Stimulated activated naive CD8-positive, alpha-beta T cell treated with anti-CD3 and anti-CD28 coated beads, Interleukin-15, Interleukin-2, amounts not matched to agents 100 U/mL and 50 U/mL, for 24 hours (primary cell): ENCODE measurements at regions not wholly inside any gene's neighbourhood (a gene's known extent, or its start where the extent isn't known, plus 50 kb on each side); places are given as distances from the start of the nearest gene placed in this dataset.
A peak's percentile ranks its signal among the peaks of the same experiment; 100 is the strongest.
"Not testable (repeated sequence)": the region's sequence is repeated elsewhere in the genome, so short reads cannot be mapped to it uniquely, and the experiment has no call there.

Experiments used
- ATAC-seq: fragments of 150-1000 bp; cut with Tn5 transposase; one replicate; pipeline ENCODE4 v1.10.0; 2021
- DNase-seq: peaks from one replicate; pipeline ENCODE4 v3.0.0; 2021

DNA sequence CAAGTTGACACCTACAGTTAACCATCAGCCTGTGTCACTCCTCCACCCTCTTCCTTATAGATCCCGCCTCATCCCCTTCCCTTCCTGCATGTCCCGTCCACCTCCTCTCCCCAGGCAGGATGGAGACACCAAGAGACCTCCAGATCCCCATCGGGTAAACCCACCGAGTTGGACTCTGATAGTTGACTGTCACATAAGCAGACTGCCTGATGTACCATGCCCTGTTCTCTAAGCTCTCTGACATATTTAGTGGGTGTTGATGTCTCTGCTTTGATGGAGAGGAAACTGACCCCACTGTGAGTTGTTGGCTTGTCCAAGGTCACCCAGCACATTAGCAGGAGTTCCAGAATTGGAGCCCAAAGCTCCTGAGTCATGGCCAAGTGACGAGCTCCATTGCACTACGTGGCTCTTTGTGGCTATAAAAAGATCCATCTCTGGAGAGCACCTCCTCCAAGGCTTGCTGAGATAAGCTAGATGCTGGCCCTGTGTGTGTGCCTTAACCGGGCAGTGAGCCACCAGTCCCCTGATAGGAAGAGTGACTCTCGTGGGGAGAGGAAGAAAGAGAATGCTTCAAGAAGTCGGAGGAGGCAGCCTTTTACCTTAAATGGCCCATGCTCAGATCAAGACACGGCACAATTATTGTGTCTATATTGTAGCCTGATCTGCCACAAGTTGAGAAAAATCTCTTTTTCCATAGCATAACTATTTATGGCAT is 236.0 kb upstream of the ECI2 start:
- no peak for DNase-seq
- no peak for ATAC-seq

DNA sequence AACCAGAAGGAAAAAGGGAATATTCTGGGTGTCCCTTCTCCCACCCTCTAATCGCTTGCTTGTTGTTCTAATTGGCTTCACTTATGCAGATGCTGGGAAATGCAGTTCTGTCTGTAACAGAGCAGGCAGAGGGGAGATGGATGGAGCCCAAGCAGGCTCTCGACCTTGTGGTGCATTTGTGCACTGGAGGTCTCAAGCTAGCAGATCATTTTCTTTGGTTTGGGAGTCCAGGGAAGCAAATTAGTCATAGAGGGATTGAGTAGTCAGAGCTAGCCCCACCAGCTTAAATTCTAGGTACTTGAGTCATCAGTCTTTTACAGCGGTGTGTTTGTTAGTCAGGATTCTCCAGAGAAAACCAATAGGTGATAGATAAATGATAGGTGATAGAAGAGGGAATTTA is 234.7 kb upstream of the ECI2 start:
- DNase-seq: no peak
- no peak for ATAC-seq

DNA sequence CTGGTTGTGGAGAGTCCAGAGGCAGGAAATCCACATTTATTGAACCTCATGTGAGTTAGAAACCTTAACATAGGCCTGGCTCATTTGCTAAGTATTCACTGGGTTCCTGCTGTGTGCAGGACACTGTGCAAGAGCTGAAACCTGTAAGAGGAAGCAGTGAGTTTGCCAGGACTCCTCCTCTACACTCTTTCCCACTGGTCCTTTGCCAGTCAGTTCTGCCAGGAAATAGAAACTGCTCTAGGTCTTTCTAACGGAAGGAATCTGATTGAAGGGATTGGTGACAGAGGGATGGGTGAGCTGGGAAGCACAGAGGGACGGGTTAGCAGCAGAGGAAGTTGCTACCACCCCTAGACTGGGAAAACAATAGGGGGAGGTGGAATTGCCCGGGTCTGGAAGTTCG is 234.2 kb upstream of the ECI2 start:
- no peak for DNase-seq

DNA sequence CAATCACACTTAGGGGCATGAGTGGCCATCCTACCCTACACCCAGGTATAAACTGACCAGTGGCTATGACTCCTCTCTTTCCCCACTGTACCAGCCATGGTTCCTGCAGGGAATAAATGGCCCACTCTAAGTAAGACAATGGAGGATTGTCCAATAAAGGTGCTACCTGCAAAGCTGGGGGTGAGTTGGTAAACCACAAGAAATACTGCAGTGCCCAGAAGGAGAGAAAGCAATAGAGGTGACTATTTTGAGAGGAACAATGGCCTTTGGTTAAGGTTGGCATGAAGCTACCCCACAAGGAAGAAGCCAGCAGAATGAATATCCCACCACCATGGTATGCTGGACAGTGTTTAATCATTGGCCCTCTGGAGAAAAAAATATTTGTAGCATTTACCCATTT is 233.3 kb upstream of the ECI2 start:
- no peak for DNase-seq

More for the DNA sequence above, 234.2 kb upstream of the ECI2 start:
- no peak for ATAC-seq

DNA sequence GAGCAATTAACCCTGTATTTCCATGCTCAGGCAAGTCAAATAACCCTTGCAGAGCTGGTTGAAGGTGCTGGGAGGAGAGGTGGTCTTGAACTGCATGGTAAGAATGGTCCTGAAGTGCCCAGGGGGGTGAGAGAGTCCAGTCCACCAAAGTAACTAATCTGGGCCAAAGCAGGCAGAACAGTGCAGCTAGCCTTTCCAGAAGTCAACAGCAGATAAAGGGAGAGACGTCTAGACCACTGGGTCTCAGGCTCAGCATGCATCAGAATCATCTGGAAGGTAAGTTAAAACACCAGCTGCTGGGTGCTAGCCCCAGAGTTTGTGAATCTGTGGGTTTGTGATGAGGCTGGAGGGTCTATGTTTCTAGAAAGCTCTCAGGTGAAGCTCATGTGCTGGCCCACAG is 232.3 kb upstream of the ECI2 start:
- DNase-seq (no peak), ATAC-seq (no peak)

More for the DNA sequence above, 233.3 kb upstream of the ECI2 start:
- ATAC-seq: no peak

DNA sequence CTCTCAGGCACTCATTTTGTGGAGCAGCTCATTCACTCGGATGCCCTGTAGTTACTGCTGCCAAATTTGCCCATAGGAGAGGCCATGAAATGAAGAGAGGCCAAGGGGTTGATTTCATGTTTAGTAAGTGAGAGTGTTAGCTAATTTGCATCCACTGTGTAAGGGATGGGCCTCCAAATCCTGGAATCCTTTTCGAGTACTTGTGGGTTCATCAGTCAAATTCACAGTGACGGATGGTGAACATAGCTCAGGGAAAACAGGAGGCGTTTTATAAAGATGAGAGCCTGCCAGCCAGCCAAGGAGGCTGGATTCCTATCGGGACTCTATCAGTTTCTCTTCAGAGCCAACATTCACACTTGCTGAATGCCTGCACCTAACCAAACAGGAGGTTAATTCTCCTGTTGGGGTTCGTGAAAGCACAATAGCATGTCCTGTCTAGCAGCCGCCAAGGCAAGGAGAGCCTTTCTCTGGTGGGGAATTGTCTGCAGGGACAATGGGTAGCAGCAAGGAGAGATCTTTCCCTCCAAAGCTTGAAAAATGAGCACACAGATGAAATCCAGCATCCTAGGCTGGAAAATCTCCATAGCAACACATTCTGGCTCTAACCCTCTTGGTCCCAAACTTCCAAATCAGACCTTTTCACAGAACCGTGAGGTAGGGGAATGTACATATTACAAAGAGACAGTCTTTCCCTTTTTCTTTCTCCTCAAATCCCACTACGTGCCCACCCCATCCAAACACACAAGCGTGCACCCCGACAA is 231.4 kb upstream of the ECI2 start:
- no peak for DNase-seq
- no peak for ATAC-seq

DNA sequence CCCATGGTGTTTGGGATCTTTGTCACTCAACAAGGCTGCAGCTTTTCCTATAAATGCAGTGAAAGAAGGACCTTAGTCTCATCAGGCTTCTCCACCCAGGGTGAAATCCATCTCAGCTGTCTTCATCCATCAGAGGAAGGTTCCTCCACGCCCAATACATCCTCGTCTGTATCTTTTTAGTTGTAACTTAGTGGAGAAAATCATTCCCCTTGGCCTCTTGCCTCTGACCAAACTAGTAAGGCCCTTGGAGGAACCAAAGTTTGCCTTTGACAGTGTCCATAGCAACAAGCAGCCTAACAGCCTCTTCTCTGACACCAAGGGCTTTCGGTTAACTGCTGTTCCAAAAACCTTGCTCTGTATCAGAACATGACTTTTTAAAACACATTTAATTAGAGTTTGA is 230.3 kb upstream of the ECI2 start:
- ATAC-seq (no peak), DNase-seq (no peak)

DNA sequence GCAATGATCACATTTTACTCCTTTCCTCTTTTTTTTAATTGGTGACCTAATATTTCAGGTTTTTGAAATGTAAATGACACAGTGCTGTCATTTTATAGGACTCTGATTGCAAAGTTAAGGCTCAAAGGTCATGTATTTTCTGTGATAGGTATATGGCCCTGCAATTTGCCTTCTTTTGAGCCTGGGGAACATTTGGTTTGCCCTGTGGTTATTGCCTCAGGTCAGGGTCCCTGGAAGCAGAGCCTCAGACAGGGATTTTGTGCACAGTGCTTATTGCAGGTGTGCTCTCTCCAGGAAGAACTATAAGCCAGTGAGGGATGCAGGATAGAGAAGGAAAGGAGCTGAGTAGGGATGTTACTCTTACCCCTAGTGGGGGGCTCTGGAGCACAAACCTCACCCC is 229.3 kb upstream of the ECI2 start:
- DNase-seq (no peak), ATAC-seq (no peak)

DNA sequence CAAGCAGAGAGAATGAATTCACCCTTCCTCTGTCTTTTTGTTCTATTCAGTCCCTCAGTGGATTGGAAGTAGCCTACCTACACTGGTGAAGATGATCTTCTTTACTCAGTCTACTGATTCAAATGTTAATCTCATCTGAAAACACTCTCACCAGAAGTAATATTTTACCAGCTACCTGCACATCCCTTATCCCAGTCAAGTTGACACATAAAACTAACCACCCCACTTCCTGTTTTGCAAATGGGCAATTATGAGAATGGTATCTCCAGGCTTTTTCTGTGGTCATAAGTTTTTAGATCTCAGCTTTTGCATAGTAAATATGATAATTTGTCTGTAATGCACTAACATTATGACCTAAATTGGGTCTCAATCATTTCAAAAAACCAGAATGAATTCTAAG is 228.8 kb upstream of the ECI2 start:
- ATAC-seq: no peak
- no peak for DNase-seq

DNA sequence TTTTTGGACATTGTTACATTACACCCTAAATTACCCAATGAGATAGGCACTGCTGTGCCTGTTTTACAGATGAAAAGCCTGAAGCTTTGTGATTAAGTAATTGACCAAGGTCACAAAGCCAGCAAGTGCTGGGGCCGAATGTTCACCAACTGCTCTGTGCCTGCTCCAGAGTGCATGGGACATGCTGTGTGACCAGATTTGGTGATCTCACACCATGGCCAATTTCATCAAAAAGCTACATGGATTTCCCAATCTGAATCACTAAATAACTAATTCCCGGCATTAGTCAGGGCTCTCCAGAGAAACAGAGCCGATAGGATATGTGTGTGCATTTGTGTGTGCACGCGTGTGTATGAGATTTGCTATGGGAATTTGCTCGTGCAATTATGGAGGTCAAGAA is 228.3 kb upstream of the ECI2 start:
- no peak for DNase-seq

DNA sequence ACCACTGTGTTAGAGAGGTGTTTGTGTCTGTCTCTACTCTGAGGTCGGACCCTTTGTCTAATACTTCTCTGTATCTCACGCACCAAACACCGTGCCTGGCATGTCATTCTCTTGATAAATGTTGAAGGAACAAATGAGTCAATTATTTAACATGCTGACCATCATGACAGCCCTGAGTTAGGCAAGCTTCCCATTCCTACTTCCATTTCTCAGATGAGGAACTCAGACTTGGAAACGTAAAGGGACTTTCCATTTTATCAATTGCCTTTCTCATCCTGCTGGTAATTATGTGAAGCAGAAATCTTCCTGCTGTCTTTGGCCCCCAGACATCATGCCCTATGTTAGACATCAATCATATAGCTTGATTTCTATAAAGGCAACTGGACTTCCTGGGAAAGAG is 227.0 kb upstream of the ECI2 start:
- no peak for ATAC-seq
- no peak for DNase-seq

More for the DNA sequence above, 228.3 kb upstream of the ECI2 start:
- no peak for ATAC-seq

DNA sequence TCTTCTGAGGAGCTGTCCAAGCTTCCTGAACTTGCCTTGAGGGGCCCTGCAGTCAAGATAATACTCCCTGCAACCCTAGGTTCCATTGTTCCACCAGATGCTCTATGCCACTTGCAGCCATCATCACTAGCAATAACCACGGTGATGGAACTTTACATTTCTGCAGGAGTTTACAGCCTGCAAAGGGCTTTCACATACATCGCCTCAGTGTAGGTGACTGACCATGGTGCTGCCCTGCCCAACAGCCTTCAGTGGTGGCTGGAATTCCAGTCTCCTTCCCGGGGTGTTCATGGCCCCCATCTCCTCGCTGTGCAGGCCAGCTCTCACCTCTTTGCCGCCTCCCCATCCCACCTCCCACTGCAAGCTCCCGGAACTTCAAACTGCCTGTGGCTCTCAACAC is 225.5 kb upstream of the ECI2 start:
- DNase-seq (no peak), ATAC-seq (no peak)

DNA sequence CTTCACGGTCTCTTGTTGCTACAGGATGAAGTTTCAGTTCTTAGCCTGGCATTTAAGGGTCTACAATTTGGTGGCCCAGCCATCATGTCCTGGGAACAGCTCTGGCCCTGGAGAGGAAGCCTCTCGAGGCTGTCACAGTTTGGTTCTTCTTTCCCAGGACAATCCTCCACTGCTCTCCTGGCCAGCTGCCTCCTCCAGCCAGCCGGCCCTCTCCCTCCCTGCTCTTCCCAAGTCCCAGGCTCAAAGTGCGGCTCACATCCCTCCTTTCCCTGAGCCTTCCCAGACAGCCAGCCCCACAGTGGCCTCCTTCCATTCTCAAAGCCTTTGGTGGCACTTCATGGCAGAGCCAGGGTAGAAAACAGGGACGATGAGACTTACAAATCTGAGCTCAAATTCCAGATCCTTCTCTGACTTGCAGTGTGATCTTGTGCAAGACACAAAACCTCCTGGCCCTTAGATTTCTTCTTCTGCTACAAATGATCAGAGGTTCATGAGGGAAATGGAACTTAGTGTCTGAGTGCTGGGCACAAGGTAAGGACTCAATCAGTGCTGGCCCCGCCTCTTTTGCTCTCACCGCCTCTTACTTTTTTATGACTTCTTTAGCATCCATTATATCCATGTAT is 223.8 kb upstream of the ECI2 start:
- ATAC-seq (no peak), DNase-seq (no peak)

DNA sequence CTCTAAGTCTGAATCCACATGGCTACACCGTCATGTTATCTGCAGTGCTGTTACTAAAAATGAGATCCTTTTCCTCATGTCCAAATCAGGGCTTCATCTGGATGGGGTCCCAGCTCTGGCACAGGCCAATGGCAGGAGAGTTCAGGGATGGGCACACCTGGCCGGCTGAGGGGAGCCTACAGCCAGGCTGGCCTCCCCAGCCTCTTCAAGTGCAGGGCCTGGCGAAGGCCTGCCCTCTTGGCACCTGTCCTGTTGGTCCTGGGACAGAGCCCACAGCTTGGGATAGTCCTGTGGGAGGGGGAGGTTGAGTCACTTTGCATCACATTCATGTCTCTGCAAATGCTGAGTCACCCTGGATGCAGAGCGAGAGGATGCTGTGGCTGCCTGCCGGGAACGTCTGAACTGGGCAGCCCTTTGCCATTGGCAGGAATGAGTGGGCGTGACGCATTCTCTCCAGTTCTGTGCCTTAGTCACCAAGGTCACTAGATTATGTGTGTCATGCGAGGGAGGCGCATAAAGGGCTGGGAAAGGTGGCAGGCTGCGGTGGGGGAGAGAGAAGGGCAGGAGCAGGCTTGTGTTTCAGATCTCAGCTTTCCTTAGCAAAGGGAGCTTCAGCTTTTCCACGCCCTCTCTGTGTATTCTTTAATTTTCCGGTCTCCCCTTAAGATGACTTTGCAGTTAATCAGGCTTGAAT is 223.2 kb upstream of the ECI2 start:
- peak; percentile 13 for DNase-seq
- peak; percentile 72 for ATAC-seq

DNA sequence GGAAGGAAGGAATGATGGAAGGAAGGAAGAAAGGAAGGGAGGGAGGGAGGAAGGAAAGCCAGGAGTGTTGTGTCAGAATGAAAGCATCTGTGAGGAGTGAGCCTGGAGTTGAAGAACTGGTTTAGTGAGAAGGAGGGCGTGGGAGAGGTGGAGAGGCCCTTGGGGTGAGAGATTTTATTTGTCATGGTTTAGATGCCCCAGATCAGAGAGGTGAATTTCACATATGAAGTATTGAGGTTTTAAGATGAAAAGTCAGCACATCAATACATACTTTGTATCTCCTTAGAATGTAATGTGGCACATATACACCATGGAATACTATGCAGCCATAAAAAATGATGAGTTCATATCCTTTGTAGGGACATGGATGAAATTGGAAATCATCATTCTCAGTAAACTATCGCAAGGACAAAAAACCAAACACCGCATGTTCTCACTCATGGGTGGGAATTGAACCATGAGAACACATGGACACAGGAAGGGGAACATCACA is 222.3 kb upstream of the ECI2 start:
- not testable (repeated sequence) for ATAC-seq, DNase-seq

DNA sequence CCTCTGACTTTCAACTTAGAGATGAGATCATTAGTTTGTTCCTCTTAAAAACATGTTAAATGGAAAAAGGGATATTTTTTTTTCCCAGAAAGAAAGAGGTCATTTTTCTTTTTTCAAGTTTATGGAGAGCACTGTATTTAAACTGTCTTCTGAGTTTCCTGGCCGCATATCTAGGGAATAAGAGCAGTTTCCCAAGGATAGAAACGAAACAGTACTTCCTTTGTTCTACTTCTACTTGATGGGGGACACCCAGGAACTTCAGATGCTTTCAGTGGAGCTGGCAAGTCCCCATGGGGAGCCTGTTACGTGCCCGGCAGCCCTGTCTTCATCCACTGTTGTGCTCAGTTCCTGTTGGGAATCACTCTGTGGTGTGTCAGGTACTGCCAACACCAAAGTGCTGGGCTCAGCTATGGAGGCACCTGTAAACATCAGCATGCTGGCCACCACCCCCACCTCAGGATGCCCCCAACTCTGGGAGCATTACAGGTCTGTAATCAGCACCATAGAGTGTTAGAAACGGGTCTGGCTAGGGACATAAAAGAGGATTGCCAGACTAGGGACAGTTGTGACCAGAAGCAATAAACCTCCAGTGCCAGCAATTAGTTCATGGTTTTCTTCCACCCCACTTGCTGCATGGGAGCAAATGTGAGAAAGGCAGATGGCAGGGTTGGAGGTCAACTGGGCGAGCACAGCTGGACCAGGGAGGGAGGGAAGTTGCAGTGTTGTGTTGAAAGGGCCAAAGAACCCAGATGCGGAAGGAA is 221.7 kb upstream of the ECI2 start:
- DNase-seq: no peak
- ATAC-seq: no peak

DNA sequence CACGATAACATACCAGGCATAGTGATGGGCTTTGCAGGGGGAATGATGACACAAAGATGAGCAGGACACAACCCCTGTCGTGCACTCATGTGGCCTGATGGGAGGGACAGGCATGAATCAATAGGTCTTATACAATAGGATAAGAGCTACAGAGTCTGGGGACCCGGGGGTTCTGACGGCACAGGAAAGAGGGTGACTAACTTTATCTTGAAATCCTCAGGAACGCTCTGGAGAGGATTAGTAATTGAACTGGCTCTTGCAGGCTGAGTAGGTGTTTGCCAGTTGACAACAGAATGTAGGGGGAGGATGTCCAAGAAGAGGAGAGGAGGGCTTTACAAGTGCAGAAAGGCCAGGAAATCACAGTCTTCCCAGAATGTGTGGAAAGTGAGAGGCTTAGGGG is 219.9 kb upstream of the ECI2 start:
- DNase-seq (no peak), ATAC-seq (no peak)

DNA sequence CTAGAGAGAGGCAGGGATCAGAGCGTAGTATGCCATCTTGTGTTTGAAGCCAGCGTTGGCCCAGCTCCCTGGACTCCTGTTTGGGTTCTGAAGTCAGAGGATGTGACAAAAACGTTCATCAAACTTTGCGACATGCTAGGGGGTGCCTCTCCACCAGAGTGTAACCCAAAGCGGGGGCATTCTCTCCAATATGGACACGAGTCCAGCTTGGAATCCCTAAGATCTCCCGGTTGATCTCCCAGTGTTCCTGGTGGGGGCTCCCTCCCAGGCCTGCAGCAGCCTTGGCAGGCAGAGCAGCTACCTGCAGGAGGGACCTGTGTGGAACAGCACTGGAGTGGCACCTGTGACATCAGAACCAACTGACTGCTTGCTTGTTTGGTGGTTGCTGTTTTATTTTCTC is 218.8 kb upstream of the ECI2 start:
- ATAC-seq (no peak), DNase-seq (no peak)

DNA sequence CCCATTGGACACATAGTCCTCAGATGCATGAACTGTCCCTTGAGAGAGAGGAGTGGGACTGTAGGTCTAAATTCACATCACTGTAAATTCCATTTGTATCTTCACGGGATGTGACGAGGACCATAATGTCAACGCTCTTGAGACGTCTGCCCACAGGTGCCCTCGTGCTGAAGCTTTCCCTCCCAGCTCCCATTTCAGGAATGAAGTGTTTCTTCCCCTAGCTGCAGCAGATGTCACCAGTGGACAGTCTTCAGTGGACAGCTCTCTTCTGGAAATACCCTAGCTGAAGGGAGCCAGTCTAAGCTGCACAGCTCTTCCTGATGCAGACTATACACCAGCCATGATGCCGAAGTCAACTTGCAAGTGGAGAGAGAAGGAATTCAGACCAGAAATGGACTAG is 217.4 kb upstream of the ECI2 start:
- no peak for DNase-seq
- ATAC-seq: no peak

DNA sequence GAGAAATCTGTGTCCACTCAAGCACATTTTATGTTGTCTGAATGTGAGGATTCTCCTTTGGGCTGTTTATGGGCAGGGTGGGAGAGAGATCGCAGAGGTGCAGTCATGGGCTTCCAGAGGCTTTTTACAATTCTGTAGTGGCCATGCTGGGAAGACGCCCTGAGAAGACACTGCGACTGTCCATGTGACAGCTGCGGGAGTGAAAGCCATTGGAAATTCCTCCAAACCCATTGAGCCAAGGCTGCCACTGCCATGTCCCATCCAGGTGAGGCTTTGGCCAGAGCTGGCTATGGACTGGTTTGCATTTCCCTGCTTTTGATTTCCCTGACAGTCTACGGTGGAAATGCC is 216.9 kb upstream of the ECI2 start:
- ATAC-seq: no peak
- DNase-seq: no peak

DNA sequence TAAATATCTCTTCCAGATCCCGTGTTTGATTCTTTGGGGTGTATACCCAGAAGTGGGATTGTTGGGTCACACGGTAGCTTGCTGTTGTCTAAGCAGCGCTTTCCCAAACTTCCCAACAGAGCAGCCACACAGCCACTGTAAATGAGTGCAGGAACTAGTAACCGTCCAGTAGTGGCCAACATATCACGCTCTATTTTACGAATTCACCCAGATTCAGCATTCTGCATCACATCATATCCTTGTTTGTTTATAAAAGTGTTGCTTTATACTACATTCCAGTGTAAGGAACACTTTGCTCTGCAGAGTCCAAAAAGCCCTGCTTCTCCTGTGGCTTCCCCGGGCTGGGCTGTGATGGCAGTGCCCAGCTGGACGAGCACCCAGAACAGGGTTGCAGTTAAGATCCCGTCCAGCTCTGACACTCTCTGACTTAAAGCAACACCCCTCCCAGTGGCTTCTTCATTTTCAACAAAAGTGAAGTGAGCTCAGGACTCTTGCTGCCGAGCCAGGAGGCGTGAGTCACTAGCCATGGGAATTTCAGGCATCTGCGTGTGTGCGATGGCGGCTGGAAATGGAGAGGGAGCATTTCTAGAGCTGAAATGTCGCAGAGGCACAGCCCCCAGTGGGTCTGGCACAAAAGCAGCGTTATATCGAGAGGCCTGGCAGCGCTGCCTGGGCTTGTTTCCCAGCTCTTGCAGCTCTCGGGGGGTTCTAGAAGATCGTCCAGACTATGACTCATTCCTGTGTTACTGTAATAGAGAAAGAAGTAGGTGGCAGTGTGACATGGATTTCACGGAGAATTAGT is 216.3 kb upstream of the ECI2 start:
- ATAC-seq (no peak), DNase-seq (no peak)
